ENCODE measurements at regions not wholly inside any gene's neighbourhood (a gene's known extent, or its start where the extent isn't known, plus 50 kb on each side); places are given as distances from the start of the nearest gene placed in this dataset.

DNA sequence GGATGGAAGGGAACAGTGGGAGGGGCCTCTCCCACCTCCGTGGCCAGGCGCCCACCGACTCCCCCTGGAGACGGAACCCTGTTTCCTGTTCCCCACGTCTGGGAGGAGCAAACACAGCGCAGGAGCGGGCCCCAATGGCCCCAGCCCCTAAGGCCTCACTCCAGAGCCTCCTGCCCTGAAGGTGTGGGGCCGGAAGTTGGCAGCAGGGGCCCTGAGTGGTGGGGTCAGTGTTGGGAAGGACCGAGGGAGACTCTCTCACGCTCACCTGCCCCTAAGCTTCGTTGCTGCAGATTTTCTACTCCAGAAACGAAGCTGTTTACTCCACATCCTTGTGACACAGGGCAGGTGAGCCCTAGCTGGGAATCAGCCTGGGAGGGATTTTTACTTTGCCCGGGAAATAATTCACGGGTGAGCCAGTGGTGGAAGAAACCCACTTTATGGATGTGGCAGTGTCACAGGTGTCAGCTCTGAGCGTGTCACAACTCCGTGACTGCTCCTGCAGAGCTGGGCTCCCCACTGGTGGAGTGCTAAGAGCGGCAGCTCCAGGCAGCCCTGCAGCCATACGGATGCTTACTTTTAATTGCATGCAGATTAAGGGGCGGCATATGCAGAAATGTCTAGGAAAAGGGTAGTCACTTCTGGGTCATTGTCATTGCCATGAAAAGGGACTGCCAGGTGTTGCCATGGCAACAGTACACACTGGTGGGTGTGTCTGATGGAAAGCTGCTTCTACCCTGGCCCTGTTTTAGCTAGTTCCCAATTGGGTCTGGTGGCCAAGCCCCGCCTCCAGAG lies 77.5 kb upstream of the OLFM1 start:
- DNase-seq: no peak

DNA sequence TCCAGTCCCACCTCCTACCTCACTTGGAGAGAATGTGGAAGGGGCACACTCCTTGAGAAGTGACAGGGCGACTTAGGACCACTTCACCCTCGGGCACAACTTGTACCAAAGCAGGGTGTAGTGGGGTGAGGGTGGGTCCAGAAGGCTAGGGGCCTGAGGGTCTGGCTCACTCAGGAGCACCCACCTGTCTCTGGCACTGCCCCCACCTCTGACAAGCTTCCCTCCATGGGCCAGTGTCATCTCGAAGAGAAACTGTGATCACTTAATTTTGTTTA lies 76.9 kb upstream of the OLFM1 start:
- no peak for DNase-seq

DNA sequence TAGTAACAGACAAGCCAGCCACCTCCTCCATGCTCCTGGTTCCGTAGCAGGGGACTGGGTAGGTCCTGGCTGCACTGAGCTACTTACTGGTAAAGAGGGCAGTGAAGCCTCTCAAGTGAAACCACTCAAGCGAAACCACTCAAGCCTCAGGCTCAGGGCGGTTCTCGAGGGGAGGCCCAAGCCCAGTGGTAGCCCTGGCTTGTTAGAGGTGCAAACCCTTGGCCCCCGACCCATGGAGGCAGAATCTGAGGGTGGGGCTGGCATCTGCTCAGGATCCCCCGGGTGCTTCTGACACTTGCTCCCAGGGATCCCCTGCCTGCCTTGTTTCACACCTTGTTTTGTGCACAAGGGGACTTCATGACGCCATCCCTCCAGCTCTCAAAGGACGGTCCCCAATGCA lies 76.5 kb upstream of the OLFM1 start:
- no peak for DNase-seq

DNA sequence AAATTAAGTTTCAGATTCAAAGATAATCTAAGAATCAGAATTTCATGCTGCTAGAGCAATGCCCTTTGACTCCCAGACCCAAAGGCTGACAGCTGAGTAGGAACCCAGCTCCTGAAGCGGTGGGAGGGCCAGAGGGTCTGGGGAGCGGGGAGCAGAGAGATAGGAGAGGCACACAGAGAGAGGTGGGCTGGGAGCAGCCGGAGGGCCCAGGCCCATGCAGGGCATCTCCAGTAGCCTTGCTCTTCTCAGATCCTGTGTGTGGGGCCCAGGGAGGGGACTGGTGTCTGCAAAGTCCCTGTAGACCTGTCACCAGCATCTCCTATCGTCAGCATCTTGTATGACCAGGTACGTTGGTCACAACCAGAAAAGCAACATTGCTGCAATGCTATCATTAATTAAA lies 75.3 kb upstream of the OLFM1 start:
- no peak for DNase-seq

DNA sequence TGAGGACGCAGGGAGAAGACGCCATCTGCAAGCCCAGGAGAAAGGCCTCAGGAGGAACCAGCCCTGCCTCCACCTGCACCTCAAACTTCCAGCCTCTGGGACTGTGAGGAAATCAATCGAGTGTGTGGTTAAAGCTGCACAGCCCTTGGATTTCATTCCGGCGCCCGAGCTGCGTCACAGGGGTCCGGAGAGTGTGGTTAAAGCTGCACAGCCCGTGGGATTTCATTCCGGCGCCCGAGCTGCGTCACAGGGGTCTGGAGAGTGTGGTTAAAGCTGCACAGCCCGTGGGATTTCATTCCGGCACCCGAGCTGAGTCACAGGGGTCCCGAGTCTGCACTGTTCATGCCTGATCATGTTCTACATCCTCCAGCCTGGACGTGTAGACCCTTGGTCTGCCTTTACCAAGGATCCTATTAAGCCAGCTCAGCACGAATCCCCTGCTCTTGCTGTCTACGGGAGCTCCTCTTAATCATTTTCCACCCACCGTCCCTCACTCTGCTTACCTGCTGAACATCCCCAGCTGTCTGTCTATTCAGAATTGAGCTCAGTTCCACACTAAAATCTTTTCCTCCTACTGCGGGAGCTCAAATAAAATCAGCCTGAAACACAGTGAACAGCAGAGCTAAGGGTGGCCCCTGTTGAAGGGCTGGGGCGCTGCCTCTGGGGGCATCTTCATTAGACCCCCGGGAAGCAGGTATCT lies 73.0 kb upstream of the OLFM1 start:
- DNase-seq: no peak

DNA sequence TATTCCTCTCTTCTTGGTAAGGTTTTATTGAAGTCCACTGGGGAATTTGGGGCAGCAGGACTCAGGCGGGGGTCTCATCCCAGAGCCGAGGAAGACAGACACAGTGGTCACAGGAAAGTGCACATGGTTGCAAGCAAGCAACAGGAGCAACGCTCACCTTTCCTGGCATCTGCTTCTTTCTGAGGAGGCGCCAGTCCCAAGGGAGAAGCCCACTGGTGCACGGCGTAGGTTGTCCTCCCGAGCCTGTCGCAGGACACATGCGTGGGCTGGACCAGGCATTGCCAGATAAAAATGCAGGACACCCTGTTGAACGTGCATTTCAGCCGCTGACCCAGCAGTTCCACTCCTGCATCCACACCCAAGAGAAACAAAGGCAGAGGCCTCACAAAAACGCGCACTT lies 72.4 kb upstream of the OLFM1 start:
- no peak for DNase-seq

DNA sequence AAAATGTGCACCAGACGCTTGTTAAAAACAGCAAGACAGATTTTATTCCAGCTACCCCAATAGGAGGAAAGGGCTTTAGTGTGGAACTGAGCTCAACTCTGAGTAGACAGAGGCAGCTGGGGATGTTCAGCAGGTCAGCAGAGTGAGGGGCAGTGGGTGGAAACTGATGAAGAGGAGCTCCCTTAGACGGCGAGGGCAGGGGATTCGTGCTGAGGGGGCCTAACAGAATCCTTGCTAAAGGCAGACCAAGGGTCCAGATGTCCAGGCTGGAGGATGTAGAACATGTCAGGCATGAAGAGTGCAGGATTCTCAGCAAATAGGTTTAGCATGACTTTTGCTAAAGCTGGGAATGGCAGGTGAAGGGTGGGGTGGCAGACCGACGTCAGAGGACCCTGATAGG lies 71.9 kb upstream of the OLFM1 start:
- DNase-seq: no peak

DNA sequence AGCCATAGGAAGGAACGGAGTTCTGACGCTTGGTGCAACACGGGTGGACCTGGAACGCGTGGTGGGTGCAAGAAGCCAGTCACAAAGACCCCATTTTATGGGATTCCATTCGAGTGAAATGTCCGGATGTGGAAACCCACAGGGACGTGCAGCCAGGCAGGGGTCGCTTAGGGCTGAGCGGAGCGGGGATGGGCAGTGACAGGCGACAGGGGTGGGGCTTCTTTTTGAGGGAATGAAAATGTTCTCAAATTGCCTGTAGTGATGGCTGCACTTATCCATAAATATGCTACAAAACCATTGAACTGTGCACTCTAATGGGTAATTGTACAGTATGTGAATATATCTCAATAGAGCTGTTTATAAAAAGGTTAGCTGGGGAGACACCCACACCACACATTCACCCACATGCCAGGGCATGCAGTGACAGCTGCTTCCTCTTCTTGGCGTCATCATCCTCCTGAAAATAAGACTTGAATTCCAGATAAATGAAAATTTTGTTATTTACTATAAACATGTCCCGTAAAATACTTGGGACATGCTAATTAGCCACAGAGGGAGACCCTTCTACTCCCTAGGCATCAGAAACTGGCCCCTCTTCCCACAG lies 71.3 kb upstream of the OLFM1 start:
- DNase-seq: no peak

DNA sequence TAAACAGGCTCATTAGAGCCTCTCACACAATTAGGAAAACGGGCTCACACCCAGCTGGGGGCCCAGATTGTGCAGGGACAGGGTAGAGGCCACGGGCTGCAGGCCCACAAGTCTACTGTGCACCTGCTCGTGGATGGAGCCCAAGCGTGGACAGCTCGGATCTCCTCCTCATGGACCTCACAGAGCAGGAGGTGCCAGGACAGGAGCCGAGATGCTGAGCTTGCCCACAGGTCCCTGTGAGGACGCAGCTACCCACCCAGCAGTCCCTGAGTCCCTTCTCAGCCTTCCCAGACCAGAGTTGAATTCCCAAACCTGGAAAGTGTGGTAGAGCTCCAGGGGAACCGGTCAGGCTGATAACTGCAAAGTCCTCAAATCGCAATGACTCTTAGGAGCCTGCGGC lies 70.6 kb upstream of the OLFM1 start:
- DNase-seq: no peak

DNA sequence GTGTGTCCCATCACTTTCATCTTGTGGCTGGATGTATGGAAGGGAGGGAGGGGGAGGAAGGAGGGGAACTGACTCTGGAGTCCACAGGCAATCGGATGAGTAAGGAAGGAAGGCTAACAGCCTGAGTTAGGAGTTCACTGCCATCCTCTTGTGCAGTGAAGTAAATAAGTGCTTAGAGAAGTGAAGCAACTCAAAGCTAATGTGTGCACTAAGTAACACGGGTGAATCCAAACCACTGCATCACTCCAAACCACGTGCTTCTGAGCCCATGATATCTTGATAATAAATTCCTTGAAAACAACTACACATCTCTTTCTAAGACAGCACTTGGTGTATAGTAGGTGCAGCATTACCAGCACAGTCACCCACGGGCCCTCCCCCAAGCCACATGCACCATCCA lies 69.6 kb upstream of the OLFM1 start:
- no peak for DNase-seq

DNA sequence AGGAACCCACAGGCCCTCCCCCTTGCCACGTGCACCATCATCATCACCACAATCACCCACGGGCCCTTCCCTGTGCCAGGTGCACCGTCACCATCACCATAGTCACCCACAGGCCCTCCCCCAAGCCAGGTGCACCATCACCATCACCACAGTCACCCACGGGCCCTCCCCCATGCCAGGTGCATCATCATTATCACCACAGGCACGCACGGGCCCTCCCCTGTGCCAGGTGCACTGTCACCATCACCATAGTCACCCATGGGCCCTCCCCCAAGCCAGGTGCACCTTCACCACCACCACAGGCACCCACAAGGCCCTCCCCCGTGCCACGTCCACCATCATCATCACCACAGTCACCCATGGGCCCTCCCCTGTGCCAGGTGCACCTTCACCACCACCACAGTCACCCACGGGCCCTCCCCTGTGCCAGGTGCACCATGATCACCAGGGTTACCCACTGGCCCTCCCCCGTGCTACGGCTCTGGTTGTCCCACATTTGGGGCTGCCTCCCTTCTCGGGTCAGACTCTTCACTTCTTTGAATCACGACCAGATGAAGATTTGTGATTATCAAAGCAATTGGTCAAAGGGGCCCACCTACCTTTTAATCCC lies 69.1 kb upstream of the OLFM1 start:
- no peak for DNase-seq

DNA sequence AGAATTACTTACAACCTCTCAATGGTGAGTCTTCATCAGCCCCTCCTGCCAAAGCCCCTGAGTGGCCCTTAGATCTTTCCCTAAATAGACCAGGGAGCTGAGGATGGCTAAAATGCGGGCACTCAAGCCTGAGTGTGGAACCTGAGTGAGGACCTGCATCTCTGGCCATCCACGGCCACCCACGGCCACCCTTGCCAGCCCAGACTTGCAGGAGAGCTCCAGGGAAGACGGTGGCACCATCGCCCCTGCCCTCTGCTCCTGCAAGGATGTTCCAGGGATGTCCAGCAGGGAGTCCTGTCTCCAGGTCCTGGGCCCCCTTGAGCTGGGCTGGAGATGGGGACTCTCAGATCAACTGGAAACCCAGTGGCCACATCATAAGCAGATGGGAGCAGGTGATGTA lies 68.2 kb upstream of the OLFM1 start:
- no peak for DNase-seq

DNA sequence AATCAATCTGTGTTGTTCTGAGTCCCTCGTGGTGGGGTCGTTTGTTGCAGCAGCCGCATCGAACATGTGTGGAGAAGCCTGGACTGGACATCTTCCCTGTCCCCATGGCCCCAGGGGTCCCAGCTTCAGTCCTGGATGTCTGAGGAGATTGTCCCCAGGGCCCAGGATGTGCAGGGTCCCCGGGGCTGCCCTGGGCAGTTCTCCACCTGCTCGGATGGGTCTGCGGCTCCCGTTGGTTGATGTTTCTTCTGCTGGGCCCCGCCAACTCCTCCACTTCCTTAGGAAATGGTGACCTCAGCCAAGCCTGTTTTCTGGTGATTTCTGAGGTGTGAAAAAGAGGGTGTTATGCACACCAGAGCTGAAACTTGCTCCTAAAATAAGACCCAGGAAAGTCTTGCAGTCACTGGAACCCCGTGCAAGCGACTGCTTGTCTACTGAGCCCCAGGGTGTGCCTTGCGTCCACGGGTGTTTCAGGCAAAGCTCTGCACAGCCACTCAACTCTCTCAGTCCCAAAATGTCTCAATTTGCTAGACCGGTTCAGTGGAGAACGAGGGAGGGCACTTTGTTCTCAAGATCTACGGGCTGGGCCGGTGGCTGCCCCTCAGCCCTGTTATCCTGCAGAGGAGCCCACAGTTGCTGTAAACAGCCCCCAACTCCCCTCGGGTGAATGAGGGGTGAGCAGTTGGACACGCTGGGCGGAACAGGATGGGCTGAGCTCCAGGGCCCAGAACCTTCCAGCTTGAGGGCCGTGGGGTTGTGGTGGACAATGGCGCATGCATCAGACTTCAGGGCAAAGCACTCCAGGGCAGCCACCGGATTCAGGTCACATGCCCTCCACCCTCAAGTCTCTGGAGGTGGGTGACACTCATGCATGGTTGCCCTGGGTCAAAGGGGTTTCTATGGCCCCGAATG lies 66.7 kb upstream of the OLFM1 start:
- DNase-seq: no peak

DNA sequence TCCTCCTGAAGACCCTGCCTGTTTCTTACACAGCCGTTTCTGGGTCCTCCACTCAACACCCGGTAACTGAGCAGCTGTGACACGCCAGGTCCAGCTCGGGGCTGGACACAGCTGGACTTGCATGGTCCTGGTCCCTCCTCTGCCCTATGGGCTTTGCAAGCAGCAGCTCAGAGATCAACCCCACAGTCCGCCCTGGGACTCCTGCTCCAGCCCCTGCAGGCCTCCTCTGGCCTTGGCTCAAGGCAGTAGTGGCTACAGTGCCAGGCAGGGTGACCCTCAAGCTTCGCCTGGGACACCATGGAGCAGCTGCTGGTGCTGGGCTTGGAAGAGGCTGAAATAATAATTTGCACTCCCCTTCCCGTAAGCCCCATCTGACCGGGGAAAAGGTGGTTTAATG lies 66.1 kb upstream of the OLFM1 start:
- DNase-seq: no peak

DNA sequence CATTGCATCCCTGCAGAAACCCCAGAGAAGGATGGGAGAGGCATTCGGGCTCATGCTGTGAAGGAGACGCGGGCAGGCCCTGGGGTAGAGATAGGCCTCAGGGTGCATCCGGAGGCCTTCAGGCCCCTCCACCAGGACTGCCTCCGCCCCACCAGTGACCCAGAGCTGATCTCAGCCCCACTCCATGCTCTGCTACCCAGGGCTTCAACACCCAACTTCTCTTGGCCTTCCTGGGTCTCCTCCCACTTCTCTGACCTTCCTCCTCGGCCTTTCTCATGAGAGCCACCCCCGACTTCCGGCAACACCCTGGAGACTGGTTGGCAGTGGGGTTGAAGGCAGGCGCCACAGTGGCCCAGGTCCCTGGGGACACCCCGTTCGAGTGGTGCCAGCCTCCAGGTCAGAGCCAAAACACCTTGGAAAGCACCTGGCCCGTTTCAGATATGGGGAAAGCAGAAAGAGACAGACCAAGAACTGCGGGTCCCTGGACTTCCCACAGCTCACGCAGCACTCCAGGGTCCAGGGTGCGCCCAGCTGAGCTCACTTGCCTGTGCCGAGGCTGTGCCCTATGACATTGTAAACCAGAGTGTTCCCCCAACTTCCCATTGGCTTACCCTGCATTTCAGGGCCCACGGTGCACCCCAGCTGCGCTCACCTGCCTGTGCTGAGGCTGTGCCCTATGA lies 65.1 kb upstream of the OLFM1 start:
- DNase-seq: no peak

DNA sequence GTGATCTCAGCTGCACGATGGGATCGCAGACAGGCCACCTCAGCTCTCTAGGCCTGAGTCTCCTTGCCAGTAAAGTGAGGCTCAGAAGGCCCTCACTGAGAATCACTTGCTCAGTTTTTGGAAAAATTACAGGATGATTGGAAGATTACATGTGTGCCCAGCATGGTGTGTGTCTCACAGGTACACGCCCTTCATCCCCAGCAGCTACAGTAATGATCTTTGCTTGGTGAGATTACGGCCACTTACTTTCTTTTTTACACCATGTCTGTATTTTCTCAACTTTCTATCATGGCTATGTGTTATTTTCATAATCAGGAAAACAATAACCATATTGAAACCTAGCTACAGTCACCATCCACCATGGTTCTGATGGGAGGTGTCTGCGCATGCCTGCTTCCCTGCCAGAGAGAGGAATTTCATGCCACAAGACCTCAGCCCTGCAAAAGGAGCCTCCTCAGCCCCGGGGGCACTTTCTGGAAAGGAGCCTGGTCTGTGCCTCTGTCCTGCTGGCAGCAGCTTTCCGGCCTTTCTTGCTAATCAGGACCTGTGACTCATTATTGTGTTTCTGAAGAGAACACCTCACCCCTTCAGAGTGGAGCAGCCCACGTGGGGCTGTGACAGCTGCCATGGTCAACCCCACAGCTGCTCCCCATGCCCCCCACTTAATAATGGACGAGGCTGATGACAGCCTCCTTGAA lies 64.2 kb upstream of the OLFM1 start:
- DNase-seq: no peak

DNA sequence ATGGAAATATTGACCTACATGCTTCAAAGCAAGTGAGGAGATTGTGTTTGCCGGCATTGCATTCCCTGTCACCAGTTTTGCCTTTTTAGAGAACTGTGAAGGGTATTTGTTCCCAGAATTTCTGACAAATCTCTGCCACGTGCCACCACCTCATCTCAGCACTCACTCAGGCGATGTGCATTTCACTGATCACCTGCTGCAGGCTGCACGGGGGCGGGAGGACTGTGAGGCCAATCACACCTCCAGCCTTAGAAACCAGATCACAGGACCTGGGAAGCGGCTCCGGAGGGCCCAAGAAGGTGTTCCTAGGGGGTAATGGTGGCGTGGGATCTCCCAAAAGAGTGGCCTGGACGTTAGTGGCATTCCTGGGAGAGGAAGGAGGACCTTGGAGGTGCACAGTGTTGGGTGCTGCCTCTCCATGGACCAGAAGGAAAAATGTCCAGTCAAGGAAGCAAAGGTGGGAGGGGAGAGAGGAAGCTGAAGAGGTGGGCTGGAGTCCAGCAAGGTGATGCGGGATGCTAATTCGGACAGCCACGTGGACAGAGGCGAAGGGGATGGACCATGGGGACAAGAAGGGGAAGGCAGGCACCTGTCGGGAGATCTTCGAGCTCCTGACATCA lies 63.6 kb upstream of the OLFM1 start:
- DNase-seq: no peak

DNA sequence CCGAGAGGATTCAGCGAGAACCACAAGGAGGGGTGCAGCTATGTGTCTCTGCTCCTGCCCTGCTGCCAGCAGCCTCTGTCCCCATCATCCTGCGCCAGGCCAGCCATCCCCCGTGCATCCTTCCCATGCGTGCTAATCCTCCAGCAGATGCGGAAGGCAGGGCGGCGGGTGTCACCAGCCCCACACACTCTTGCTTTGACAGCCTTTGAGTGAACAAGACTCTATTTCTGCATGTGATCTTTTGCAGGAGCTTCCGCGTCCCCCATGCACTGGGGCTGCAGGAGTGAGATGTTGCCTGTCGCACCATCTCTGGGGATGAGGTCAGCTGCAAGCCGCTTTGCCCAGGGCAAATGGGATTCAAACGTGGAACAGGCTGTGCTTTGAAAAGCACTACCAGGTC lies 58.0 kb upstream of the OLFM1 start:
- DNase-seq: no peak

DNA sequence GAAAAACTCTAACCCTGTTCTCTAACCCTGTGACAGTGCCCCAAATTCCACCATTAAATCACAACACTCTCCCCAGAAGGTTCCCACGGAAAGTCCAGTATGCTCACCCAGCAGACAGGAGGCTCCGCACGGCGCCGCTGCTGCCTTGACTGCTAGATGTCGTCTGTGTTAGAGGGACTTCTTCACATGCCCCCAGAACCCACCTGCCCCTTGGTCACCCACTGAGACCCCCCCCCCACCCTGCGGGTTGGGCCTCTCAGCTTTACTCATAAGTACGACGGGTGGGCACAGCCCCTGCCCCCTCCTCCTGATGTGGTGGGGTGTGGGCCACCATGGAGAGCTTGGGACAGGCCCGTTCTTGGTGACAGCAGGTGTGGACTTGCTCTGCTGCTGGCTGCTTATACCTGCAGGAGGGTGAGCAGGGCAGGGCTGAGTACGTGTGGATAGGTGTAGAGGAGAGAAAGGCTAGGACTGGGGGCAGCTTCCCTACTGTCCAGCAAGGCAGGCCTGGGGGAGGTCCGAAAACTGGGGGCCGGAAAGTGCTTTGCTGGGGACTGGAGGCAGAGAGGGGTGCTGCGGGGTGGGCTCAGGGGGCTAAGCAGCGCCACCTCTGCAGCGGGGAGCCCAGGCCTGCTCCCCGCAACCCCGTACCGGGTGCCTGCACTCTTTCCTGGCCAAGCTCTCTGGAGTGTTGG lies 57.5 kb upstream of the OLFM1 start:
- DNase-seq: no peak

DNA sequence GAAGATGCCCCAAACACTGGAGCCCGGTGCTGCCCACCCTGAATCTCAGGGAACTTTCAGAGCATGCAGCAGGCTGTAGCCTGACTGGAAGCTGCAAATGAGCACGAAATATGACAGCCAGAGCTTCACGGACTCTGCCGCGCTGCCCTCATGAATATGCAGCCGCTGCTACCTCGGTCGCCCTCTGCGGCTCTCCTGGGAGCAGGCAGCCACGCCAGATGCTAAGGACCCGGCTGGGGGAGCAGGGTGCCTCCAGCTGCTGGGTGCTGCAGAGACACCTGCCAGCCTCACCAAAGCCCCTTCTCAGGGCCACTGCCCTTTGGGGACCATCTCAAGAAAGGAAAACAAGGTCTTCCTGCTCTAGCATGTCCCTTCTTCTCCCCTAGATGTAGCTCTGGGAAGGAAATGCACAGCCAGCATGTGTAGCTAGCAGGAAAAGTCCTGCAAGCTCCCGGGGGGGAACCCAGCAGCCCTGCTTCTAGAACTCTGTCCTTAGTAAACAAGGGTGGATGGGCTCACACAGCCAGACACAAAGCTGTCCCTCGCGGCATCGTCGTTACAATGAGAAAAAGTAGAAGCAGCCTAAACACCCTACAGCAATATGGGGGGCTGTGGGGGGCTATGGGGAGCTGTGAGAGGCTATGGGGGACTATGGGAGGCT lies 56.8 kb upstream of the OLFM1 start:
- DNase-seq: no peak

All from activated CD4-positive, alpha-beta T cell treated with anti-CD3 and anti-CD28 coated beads, Interleukin-2, amount 50 U/mL, for 48 hours (primary cell).